Epithelial cell of esophagus (primary cell): ENCODE measurements at regions not wholly inside any gene's neighbourhood (a gene's known extent, or its start where the extent isn't known, plus 50 kb on each side); places are given as distances from the start of the nearest gene placed in this dataset.

Source experiments
- DNase-seq: peaks from one replicate; pipeline ENCODE4 v3.0.0; 2010; ENCODE audit warnings: low read depth
- H3K4me3 ChIP-seq: 2 replicates; pipeline ENCODE4 v1.5.1; 2011; ENCODE audit warnings: mild to moderate bottlenecking, low read length, control low read depth
- CTCF ChIP-seq: IDR thresholded peaks from 2 replicates; pipeline ENCODE4 v1.5.1; 2011; ENCODE audit warnings: low read depth, mild to moderate bottlenecking, low read length, control low read depth, inconsistent platforms; ENCODE audit not compliant: insufficient read depth; ENCODE audit errors: missing control alignments

DNA sequence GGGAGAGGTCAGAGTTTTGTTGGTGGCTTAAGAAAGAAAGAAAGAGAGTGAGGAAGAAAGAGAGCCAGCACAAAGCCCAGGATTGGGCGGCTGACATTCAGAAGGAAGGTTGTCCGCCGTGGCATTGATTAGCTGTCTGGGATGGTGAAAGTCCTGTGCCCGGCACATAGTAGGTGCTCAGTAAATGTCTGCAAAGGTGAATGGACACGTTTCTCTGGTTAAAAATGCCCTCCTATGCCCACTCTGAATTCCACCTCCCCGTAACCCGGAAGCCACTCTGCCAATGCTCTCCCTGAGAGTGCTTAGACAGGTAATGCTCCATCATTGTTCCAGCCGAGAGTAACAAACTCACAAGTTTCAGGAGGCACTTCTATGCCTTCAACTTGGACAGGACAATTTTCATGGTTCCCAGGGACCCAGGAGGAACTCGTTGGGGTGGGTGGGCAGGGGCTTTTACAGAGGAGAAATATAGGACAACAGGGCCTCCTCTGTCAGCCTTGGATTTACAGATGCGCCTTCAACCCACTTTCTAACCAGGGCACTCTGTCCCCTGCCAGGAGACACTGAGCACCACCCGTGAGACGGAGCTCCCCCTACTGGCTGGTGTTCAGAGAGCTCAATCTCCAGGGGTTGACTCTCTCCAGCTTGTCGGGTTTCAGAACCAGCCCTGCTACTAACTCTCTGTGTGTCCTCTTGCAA, 411.5 kb upstream of the ZMIZ1 start:
- peak; percentile 62 for DNase-seq
- peak; percentile 74 for TF ChIP-seq CTCF
- H3K4me3 ChIP-seq = no peak overlapping the region

DNA sequence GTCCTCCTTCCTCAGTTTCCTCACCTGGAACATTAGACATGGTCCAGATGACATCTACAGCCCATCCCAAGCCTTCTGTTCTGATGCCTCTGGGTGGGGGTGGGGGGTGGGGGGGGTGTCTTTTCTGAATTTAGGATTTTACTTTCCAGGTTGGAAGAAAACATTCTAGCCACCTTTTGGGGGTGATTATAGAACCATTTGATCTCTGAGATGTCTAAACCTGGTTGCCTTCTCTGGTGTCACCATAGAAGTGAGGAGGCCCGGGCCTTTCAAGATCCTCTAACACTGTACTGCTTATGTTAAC, 411.0 kb upstream of the ZMIZ1 start:
- no peak overlapping the region for H3K4me3 ChIP-seq
- no peak for DNase-seq

DNA sequence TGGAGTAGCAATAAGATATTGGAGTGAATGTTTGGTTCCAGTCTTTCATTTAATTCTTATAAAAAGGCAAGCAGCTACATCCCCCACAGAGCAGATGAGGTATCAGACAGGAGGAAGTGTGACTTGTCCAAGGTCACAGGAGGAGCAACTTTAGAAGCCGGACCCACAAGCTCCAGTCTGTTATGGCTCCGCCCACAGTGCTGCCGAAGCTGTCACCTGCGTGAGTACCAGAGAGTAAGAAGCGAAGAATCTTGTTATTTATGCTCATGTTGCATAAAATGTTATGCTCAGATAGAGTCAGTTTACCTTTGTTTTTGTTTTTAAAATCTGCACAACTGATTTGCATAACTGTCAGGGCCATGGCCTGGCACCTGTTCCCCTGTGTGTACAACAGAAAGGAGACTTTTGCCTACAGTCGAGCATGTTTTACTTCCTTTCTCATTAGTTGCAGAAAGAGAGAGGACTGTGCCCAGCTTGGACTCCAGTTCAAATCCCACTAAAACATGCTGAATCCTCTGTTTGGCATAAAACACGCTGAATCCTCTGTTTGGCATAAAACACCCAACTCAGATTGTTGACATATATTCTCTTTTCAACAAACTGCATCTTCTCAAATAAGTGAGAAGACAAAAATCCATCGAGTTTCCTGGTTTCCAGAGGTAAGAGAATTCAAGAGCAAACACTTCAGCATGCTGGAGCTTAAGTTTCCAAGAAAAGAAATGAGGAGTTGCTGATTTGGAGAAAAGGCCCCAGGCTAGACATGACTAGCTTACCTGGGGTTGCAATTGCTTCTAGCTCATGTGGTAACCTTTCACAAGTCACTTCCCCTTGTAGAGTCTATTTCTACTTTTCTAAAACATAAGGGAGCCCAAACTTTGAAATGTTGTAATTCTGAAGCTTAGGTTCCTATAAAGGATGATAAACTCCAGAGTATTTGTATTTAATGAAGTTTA, 409.8 kb upstream of the ZMIZ1 start:
- no peak for TF ChIP-seq CTCF
- H3K4me3 ChIP-seq = no peak overlapping the region
- DNase-seq = peak; percentile 22

More for the DNA sequence above, 411.0 kb upstream of the ZMIZ1 start:
- TF ChIP-seq CTCF = no peak

DNA sequence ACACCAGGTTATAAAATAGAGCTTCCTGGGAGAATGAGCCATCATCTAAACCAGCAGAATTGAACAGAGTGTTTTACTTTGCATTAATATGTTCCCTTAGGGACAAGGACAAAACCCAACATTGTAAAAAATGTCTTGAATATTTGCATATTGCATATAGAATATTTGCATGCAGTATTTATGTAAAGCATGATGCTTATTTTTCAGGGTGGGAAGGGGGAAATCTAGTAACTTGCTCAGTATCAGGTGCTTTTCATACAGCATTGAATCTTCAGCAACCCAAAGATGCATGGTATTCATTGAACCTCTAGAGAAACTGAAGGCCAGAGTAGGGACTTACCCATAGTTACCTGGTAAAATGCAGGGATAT, 409.2 kb upstream of the ZMIZ1 start:
- no peak for TF ChIP-seq CTCF
- H3K4me3 ChIP-seq = no peak overlapping the region
- no peak for DNase-seq

GRCh38 chr10:78660446-78661106, 408.2 kb upstream of the ZMIZ1 start:
- TF ChIP-seq CTCF = no peak
- no peak for DNase-seq
- H3K4me3 ChIP-seq = no peak overlapping the region

DNA sequence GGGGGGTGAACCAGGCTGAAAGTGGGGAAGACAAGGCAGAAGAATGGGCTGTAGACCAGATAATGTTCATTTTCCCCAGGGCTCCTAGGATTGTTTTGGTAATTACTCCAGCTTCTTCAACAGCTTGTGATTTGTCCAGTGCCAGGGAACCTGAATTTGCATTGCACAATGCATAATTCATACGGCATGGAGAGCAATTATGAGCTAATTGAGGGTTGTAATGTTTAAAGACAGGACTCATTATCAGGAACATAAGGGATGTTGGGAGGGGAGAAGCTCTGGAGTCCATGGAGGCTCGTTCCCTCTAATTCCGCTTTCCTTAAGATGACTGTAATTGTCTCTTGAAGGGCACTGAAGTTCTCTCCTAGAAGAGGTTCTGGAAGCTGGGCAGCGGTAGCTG, 405.0 kb upstream of the ZMIZ1 start:
- H3K4me3 ChIP-seq = no peak overlapping the region
- no peak for TF ChIP-seq CTCF
- DNase-seq = no peak
